BE2C (cell line): ENCODE measurements at regions not wholly inside any gene's neighbourhood (a gene's known extent, or its start where the extent isn't known, plus 50 kb on each side); places are given as distances from the start of the nearest gene placed in this dataset.

Source experiments
- DNase-seq: peaks from one replicate; pipeline ENCODE4 v3.0.0-alpha.2; 2020
- H3K27me3 ChIP-seq: fragments of 250-450 bp; sonication (Bioruptor Pico); 2 replicates; pipeline ENCODE4 v1.5.1; 2020; ENCODE audit warnings: mild to moderate bottlenecking
- H3K36me3 ChIP-seq: fragments of 250-450 bp; sonication (Bioruptor Pico); 2 replicates; pipeline ENCODE4 v1.5.1; 2020; ENCODE audit warnings: mild to moderate bottlenecking
- H3K4me1 ChIP-seq: fragments of 250-450 bp; sonication (Bioruptor Pico); 2 replicates; pipeline ENCODE4 v1.5.1; 2020
- H3K4me3 ChIP-seq: 2 replicates; pipeline ENCODE4 v1.5.1; 2011; ENCODE audit warnings: low read depth, low read length
- H3K9me3 ChIP-seq: fragments of 250-450 bp; sonication (Bioruptor Pico); 2 replicates; pipeline ENCODE4 v1.5.1; 2020
- TF ChIP-seq, protein P1 (sequence below): IDR thresholded peaks from 2 replicates; pipeline ENCODE4 v1.5.1; 2012; ENCODE audit warnings: mild to moderate bottlenecking, low read depth, low read length

DNA sequence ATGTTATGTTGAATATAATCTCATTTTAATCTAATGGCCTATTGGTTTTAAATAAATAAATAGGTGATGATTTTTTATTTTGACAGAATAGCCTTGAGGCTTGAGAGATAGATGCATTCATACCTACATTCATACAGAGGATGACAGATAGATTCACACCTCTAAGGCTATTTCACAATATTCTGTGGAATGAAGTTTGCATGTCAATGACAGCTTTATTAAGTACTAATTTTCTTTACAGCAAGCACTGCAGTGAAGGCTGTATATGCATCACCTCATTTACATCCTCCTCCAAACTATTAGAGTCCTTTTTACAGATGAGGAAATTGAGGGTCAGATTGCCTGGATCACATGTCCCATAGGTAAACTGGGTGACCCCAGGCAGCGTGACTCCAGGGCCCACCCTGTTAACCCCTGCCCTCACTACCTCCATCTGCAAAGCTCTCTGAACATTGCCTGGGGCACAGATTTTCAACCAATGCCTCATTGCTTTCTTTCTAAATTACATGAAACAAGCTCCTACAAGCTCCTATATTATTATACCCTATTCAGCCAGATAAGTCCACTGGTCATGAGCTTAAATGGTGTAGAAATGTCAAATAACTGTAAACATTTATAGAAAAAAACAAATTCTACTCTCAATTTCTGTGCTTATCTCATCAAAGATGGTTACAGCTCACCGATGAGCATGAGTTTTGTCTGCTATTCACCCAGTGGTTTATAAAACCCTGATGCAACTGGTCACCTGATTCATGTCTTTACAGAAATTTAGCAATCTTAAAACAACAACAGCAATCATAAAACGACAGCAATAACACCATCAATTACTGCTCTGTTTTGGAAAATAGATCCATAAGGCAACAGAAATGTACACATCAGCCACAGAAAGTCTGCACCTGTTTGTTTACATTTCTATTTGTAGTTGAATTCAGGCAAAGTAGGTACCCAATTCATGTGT is 338.0 kb downstream of the NSG2 start:
- Histone ChIP-seq H3K4me3 (0 out of 2 replicates have a peak overlapping the region, but pooled peaks have one; percentile 8), H3K9me3 (no peaks in the 10 kb centered on the region), H3K4me1 (peaks cover 36% of the 10 kb centered on the region), H3K27me3 (no peaks in the 10 kb centered on the region), H3K36me3 (no peaks in the 10 kb centered on the region)
- TF ChIP-seq, protein P1, sequence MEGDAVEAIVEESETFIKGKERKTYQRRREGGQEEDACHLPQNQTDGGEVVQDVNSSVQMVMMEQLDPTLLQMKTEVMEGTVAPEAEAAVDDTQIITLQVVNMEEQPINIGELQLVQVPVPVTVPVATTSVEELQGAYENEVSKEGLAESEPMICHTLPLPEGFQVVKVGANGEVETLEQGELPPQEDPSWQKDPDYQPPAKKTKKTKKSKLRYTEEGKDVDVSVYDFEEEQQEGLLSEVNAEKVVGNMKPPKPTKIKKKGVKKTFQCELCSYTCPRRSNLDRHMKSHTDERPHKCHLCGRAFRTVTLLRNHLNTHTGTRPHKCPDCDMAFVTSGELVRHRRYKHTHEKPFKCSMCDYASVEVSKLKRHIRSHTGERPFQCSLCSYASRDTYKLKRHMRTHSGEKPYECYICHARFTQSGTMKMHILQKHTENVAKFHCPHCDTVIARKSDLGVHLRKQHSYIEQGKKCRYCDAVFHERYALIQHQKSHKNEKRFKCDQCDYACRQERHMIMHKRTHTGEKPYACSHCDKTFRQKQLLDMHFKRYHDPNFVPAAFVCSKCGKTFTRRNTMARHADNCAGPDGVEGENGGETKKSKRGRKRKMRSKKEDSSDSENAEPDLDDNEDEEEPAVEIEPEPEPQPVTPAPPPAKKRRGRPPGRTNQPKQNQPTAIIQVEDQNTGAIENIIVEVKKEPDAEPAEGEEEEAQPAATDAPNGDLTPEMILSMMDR = no peak
- DNase-seq = peak; percentile 38

DNA sequence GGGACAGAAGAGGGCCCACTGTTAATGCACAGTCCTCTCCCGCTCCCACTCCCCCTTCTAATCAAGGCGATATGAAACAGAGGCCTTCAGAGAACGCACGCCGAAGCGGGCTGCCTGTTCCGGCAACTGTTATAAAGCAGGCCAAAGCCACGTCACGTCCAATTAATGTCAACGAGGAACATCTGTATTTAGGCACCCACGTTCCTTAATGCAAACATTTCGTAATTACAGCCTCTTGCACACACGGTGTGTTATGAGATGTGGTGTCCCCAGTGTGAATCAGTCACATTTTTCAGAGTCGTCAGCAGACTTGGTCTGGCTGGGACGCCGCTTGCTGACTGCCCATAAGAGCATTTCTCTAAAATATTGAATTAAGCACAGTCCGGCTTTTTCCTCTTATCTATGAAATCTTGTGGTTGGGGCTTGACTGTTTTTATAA is 339.0 kb downstream of the NSG2 start:
- TF ChIP-seq, protein P1 = no peak
- no peaks in the 10 kb centered on the region for H3K36me3 ChIP-seq
- no peaks in the 10 kb centered on the region for H3K9me3 ChIP-seq
- DNase-seq = peak; percentile 92
- peak overlapping the region; percentile 27 for H3K4me3 ChIP-seq
- peaks cover 38% of the 10 kb centered on the region for H3K4me1 ChIP-seq
- H3K27me3 ChIP-seq = no peaks in the 10 kb centered on the region

DNA sequence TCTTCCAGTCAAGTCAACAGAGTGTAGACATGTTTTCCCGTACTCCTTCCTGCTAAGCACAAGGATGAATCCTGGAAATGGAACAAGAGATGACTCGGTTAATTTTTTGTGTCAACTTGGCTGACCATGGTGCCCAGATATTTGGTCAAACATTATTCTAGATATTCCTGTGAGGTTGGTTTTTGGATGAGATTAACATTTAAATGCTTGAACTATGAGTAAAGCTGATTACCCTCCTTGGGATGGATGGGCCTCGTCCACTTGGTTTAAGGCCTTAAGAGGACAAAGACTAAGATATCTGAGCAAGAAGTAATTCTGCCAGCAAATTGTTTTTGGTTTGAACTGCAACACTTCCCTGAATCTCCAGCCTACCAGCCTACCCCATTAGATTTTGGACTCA is 338.1 kb upstream of the MSX2 start:
- Histone ChIP-seq H3K9me3 (no peaks in the 10 kb centered on the region), H3K36me3 (no peaks in the 10 kb centered on the region), H3K4me1 (peaks cover 45% of the 10 kb centered on the region), H3K4me3 (no peak overlapping the region), H3K27me3 (no peaks in the 10 kb centered on the region)
- no peak for DNase-seq
- TF ChIP-seq, protein P1 = no peak

DNA sequence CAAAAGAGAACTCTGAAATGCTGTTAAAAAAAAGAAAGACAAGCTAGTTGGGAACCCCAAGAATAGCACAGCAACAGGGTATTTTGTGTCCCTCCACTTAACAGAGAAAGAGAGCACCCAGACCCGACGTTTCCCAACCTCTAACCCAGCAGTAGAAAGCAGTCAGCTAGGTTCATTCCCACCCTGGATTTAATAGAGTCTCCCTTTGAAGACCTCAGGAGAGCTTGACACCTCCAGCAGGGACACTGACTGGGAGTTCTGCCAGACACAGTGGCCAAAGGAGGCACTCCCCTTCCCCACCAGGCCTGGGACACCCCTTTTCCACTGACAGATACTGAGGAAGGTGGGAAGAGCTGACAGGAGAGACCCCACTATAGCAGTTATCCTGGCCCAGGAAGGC is 337.5 kb upstream of the MSX2 start:
- Histone ChIP-seq H3K9me3 (no peaks in the 10 kb centered on the region), H3K36me3 (no peaks in the 10 kb centered on the region), H3K27me3 (no peaks in the 10 kb centered on the region), H3K4me1 (peaks cover 45% of the 10 kb centered on the region), H3K4me3 (no peak overlapping the region)
- no peak for DNase-seq
- TF ChIP-seq, protein P1 = no peak

DNA sequence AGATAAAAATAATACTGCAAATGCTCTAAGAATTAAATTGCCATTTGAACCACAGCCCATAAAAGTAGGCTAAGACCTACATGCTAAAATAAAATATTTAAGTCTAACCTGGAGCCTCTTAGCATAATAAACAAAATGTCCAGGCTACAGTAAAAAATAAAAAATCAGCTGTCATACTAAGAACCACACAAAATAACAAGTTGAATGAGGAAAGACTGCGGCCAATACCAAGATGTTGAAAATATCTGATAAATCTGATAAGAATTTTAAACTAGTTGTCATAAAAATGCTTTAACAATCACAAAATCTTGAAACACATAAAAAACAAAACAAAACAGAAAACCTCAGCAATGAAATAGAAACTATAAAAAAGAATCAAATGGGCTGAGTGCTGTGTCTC is 336.9 kb upstream of the MSX2 start:
- no peak for DNase-seq
- no peaks in the 10 kb centered on the region for H3K27me3 ChIP-seq
- TF ChIP-seq, protein P1 = no peak

DNA sequence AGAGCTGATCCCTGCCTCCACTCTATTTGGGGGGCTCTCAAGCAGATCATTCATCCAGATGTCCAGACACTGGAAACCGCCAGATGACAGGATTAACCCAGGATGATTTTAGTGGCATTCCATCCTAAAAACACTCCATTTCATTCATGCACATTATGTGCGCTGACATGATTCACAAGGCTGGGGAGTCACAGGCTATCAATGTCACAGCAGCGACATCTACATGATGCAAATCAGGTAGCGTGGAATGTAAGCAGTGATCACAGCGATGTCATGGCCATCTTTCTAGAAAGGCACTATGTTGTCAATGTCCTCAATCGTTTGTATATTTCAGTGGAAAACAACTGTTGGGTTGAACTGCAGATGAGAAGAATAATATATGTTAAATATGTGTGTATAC is 331.5 kb upstream of the MSX2 start:
- H3K27me3 ChIP-seq = no peaks in the 10 kb centered on the region
- H3K4me3 ChIP-seq = no peak overlapping the region
- peaks cover 25% of the 10 kb centered on the region for H3K4me1 ChIP-seq
- TF ChIP-seq, protein P1 = no peak
- DNase-seq = no peak
- H3K36me3 ChIP-seq = no peaks in the 10 kb centered on the region
- no peaks in the 10 kb centered on the region for H3K9me3 ChIP-seq

More for the DNA sequence above, 336.9 kb upstream of the MSX2 start:
- Histone ChIP-seq H3K36me3 (no peaks in the 10 kb centered on the region), H3K9me3 (no peaks in the 10 kb centered on the region), H3K4me3 (no peak overlapping the region), H3K4me1 (peaks cover 45% of the 10 kb centered on the region)
